ENCODE measurements at regions not wholly inside any gene's neighbourhood (a gene's known extent, or its start where the extent isn't known, plus 50 kb on each side); places are given as distances from the start of the nearest gene placed in this dataset.

DNA sequence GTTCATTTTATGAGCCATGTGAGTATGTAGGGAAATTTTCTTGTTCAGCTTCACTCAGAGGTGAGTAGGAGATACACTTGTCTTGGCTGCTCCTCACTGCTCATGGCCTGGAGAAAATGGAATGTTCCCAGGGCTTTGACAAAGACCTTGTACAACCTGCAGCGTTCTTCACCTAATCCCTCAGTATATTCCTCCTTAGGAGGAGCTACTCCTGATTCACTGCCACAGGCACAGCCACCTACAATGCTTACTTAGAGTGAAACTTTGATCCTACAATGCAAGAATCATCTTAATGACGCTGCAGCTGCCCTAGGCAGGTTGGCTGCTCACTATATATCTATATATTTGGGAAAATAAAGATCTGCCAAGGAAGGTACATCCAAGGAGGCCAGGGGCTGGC lies 364.2 kb downstream of the KLF5 start:
- no peak for TF ChIP-seq ZNF274 (IDR thresholded peaks at IDR 0.05; ENCODE audit: low read depth, low read length)
- TF ChIP-seq YY1 (IDR thresholded peaks at IDR 0.05; ENCODE audit: insufficient read depth, insufficient read length) = no peak
- TF ChIP-seq SUZ12 (IDR thresholded peaks at IDR 0.05; ENCODE audit: extremely low read depth, insufficient read depth, insufficient read length) = no peak
